MM.1S (cell line): ENCODE measurements at regions not wholly inside any gene's neighbourhood (a gene's known extent, or its start where the extent isn't known, plus 50 kb on each side); places are given as distances from the start of the nearest gene placed in this dataset.

ENCODE experiments used
- DNase-seq: peaks from one replicate; pipeline ENCODE4 v3.0.0-alpha.2; 2015
- H2AFZ ChIP-seq: fragments of 300-600 bp; sonication (generic); 2 replicates; pipeline ENCODE4 v1.6.0; 2016; ENCODE audit warnings: antibody characterized with exemption, low read length
- H3F3A ChIP-seq: fragments of 300-600 bp; sonication (generic); 2 replicates; pipeline ENCODE4 v1.6.1; 2016; ENCODE audit warnings: mild to moderate bottlenecking, antibody characterized with exemption, low read length, moderate library complexity, mixed read lengths; ENCODE audit not compliant: insufficient read depth
- H3K27ac ChIP-seq: fragments of 300-600 bp; sonication (generic); 2 replicates; pipeline ENCODE4 v1.5.1; 2016; ENCODE audit warnings: mild to moderate bottlenecking, low read length
- H3K27me3 ChIP-seq: fragments of 300-600 bp; sonication (generic); replicated peaks from 2 replicates; pipeline ENCODE4 v1.6.0; 2016; ENCODE audit warnings: low read length; ENCODE audit not compliant: insufficient read depth
- H3K36me3 ChIP-seq: fragments of 300-600 bp; sonication (generic); replicated peaks from 2 replicates; pipeline ENCODE4 v1.6.1; 2016; ENCODE audit warnings: mild to moderate bottlenecking, low read length, mixed read lengths; ENCODE audit not compliant: insufficient read depth
- H3K4me1 ChIP-seq: fragments of 300-600 bp; sonication (generic); 2 replicates; pipeline ENCODE4 v1.6.1; 2016; ENCODE audit warnings: low read length, mixed read lengths
- H3K4me2 ChIP-seq: fragments of 300-600 bp; sonication (generic); 2 replicates; pipeline ENCODE4 v1.6.0; 2016; ENCODE audit warnings: low read depth, low read length
- H3K4me3 ChIP-seq: fragments of 300-600 bp; sonication (generic); 2 replicates; pipeline ENCODE4 v1.5.1; 2016; ENCODE audit warnings: low read length, mixed read lengths
- H3K79me2 ChIP-seq: fragments of 300-600 bp; sonication (generic); 2 replicates; pipeline ENCODE4 v1.6.1; 2016; ENCODE audit warnings: mixed run types, low read length, mixed read lengths
- H3K9ac ChIP-seq: fragments of 300-600 bp; sonication (generic); 2 replicates; pipeline ENCODE4 v1.6.1; 2016; ENCODE audit warnings: low read length, mixed read lengths
- H3K9me2 ChIP-seq: fragments of 300-600 bp; sonication (generic); replicated peaks from 2 replicates; pipeline ENCODE4 v1.6.1; 2016; ENCODE audit warnings: mild to moderate bottlenecking, low read length, mixed read lengths; ENCODE audit not compliant: insufficient read depth
- H3K9me3 ChIP-seq: fragments of 300-600 bp; sonication (generic); replicated peaks from 2 replicates; pipeline ENCODE4 v1.6.1; 2016; ENCODE audit warnings: mild to moderate bottlenecking, low read length, mixed read lengths; ENCODE audit not compliant: insufficient read depth
- H4K20me1 ChIP-seq: fragments of 300-600 bp; sonication (generic); 2 replicates; pipeline ENCODE4 v1.6.1; 2016; ENCODE audit warnings: mild to moderate bottlenecking, low read length, moderate library complexity, mixed read lengths; ENCODE audit not compliant: insufficient read depth
- CTCF ChIP-seq: fragments of 300-600 bp; sonication (generic); IDR thresholded peaks from 2 replicates; pipeline ENCODE4 v1.5.1; 2016; ENCODE audit warnings: antibody characterized with exemption, low read length, mixed read lengths
- EZH2 ChIP-seq: fragments of 300-600 bp; sonication (generic); optimal IDR thresholded peaks from 2 replicates; pipeline ENCODE3; 2017; ENCODE audit warnings: low read depth, mild to moderate bottlenecking, antibody characterized with exemption, low read length, mixed read lengths
- EZH2phosphoT487 ChIP-seq: fragments of 300-600 bp; sonication (generic); IDR thresholded peaks from 2 replicates; pipeline ENCODE4 v1.6.1; 2018; ENCODE audit warnings: antibody characterized with exemption, low read length

GRCh38 chr2:183684686-183685085 lies 560.4 kb downstream of the NUP35 start:
- H3K9me2 ChIP-seq = no peaks in the 10 kb centered on the region
- no peaks in the 10 kb centered on the region for H3K9me3 ChIP-seq
- no peaks in the 10 kb centered on the region for H3K36me3 ChIP-seq
- no peak overlapping the region for H3K9ac ChIP-seq
- H3K27me3 ChIP-seq = no peaks in the 10 kb centered on the region
- no peak overlapping the region for H3K27ac ChIP-seq
- no peaks in the 10 kb centered on the region for H3K4me1 ChIP-seq
- no peak overlapping the region for H3K4me3 ChIP-seq
- H4K20me1 ChIP-seq = no peaks in the 10 kb centered on the region
- DNase-seq = no peak
- H3K4me2 ChIP-seq = no peak overlapping the region
- no peak overlapping the region for H2AFZ ChIP-seq
- TF ChIP-seq EZH2phosphoT487 = no peak
- TF ChIP-seq CTCF = no peak
- no peak for TF ChIP-seq EZH2
- no peaks in the 10 kb centered on the region for H3F3A ChIP-seq
- no peaks in the 10 kb centered on the region for H3K79me2 ChIP-seq

GRCh38 chr2:183696028-183696427 lies 571.8 kb downstream of the NUP35 start:
- Histone ChIP-seq H3K4me2 (no peak overlapping the region), H2AFZ (no peak overlapping the region), H3K27me3 (no peaks in the 10 kb centered on the region), H3K36me3 (no peaks in the 10 kb centered on the region), H3K4me1 (no peaks in the 10 kb centered on the region), H3K79me2 (no peaks in the 10 kb centered on the region), H3K27ac (no peak overlapping the region), H3K9ac (no peak overlapping the region), H3K4me3 (no peak overlapping the region), H3F3A (no peaks in the 10 kb centered on the region), H3K9me2 (no peaks in the 10 kb centered on the region), H4K20me1 (no peaks in the 10 kb centered on the region), H3K9me3 (no peaks in the 10 kb centered on the region)
- no peak for TF ChIP-seq CTCF
- no peak for TF ChIP-seq EZH2phosphoT487
- TF ChIP-seq EZH2 = no peak
- no peak for DNase-seq

- TF ChIP-seq EZH2phosphoT487 = no peak
- no peak for TF ChIP-seq CTCF
- TF ChIP-seq EZH2 = no peak
- Histone ChIP-seq H3K4me2 (no peak overlapping the region), H3K4me3 (no peak overlapping the region), H4K20me1 (no peaks in the 10 kb centered on the region), H3K36me3 (no peaks in the 10 kb centered on the region), H3K27ac (no peak overlapping the region), H3K9ac (no peak overlapping the region), H3K9me2 (no peaks in the 10 kb centered on the region), H3K4me1 (no peaks in the 10 kb centered on the region), H2AFZ (no peak overlapping the region), H3K9me3 (no peaks in the 10 kb centered on the region), H3F3A (no peaks in the 10 kb centered on the region), H3K27me3 (no peaks in the 10 kb centered on the region), H3K79me2 (no peaks in the 10 kb centered on the region)
- DNase-seq = no peak
These were observed 585.6 kb downstream of the NUP35 start for GRCh38 chr2:183709829-183710228.

- Histone ChIP-seq H3K9me3 (no peaks in the 10 kb centered on the region), H2AFZ (no peak overlapping the region), H3K79me2 (no peaks in the 10 kb centered on the region), H3F3A (no peaks in the 10 kb centered on the region), H4K20me1 (no peaks in the 10 kb centered on the region), H3K9me2 (no peaks in the 10 kb centered on the region), H3K27ac (no peak overlapping the region), H3K9ac (no peak overlapping the region), H3K4me1 (no peaks in the 10 kb centered on the region), H3K4me3 (no peak overlapping the region), H3K4me2 (no peak overlapping the region), H3K27me3 (no peaks in the 10 kb centered on the region), H3K36me3 (no peaks in the 10 kb centered on the region)
- no peak for DNase-seq
- TF ChIP-seq EZH2phosphoT487 (no peak), EZH2 (no peak), CTCF (no peak)
These were observed 594.0 kb downstream of the NUP35 start for GRCh38 chr2:183718246-183718645.
